Neuronal stem cell (in vitro differentiated cells): ENCODE measurements at regions not wholly inside any gene's neighbourhood (a gene's known extent, or its start where the extent isn't known, plus 50 kb on each side); places are given as distances from the start of the nearest gene placed in this dataset.

ENCODE experiments used
- DNase-seq: peaks from one replicate; pipeline ENCODE4 v3.0.0-alpha.2; 2013; ENCODE audit warnings: low spot score
- H2AFZ ChIP-seq: one replicate; pipeline ENCODE4 v1.6.1; 2013; ENCODE audit warnings: mild to moderate bottlenecking, low read length, inconsistent platforms
- H2AK5ac ChIP-seq: 2 replicates; pipeline ENCODE4 v1.6.1; 2013; ENCODE audit warnings: low read depth, mild to moderate bottlenecking, inconsistent platforms, low read length, moderate library complexity, mixed read lengths
- H2BK120ac ChIP-seq: 2 replicates; pipeline ENCODE4 v1.6.1; 2013; ENCODE audit warnings: low read depth, mild to moderate bottlenecking, inconsistent platforms, low read length, moderate library complexity, mixed read lengths
- H2BK12ac ChIP-seq: one replicate; pipeline ENCODE4 v1.6.1; 2013; ENCODE audit warnings: low read length, inconsistent platforms
- H2BK15ac ChIP-seq: 2 replicates; pipeline ENCODE4 v1.6.1; 2013; ENCODE audit warnings: mild to moderate bottlenecking, low read length, inconsistent platforms, mixed read lengths
- H2BK5ac ChIP-seq: one replicate; pipeline ENCODE4 v1.6.1; 2013; ENCODE audit warnings: inconsistent platforms, mild to moderate bottlenecking, low read length, moderate library complexity
- H3K14ac ChIP-seq: one replicate; pipeline ENCODE4 v1.6.1; 2013; ENCODE audit warnings: low read length, inconsistent platforms
- H3K18ac ChIP-seq: 2 replicates; pipeline ENCODE4 v1.6.1; 2013; ENCODE audit warnings: low read length, inconsistent platforms
- H3K23ac ChIP-seq: 2 replicates; pipeline ENCODE4 v1.6.1; 2013; ENCODE audit warnings: low read depth, mild to moderate bottlenecking, mixed read lengths, low read length, inconsistent platforms; ENCODE audit not compliant: poor library complexity
- H3K27ac ChIP-seq: replicated peaks from 3 replicates; pipeline ENCODE4 v1.5.1; 2013; ENCODE audit warnings: low read length, inconsistent platforms
- H3K27me3 ChIP-seq, 3 experiments: 2 replicates each; pipeline ENCODE4 v1.6.1; 2013; ENCODE audit warnings: low read length in 3 of 3, mild to moderate bottlenecking in 2 of 3, inconsistent platforms in 1 of 3, low read depth in 1 of 3, mixed read lengths in 1 of 3, moderate library complexity in 1 of 3; ENCODE audit not compliant: control insufficient read depth in 3 of 3, insufficient read depth in 3 of 3
- H3K36me3 ChIP-seq, 2 donors: replicated peaks in 1 of 2; 2 replicates each; pipeline ENCODE4 v1.6.1; 2013; ENCODE audit warnings: low read length in 2 of 2; ENCODE audit not compliant: control insufficient read depth in 2 of 2, insufficient read depth in 2 of 2
- H3K4ac ChIP-seq: 2 replicates; pipeline ENCODE4 v1.6.1; 2013; ENCODE audit warnings: inconsistent platforms, mild to moderate bottlenecking, low read length, moderate library complexity
- H3K4me1 ChIP-seq, 2 donors: 1 replicate in 1 of 2; 2 replicates in 1 of 2; pipeline ENCODE4 v1.6.1; 2013; ENCODE audit warnings: low read length in 2 of 2, low read depth in 1 of 2; ENCODE audit not compliant: control insufficient read depth in 2 of 2, insufficient read depth in 1 of 2
- H3K4me2 ChIP-seq: one replicate; pipeline ENCODE4 v1.6.1; 2013; ENCODE audit warnings: mild to moderate bottlenecking, low read length, inconsistent platforms; ENCODE audit not compliant: insufficient read depth, poor library complexity, severe bottlenecking
- H3K4me3 ChIP-seq, 2 donors: 2 replicates each; pipeline ENCODE4 v1.5.1; 2013; ENCODE audit warnings: low read length in 2 of 2, mild to moderate bottlenecking in 2 of 2, inconsistent platforms in 1 of 2, moderate library complexity in 1 of 2
- H3K79me1 ChIP-seq: one replicate; pipeline ENCODE4 v1.6.1; 2013; ENCODE audit warnings: low read depth, mild to moderate bottlenecking, inconsistent platforms, low read length, moderate library complexity
- H3K9ac ChIP-seq: one replicate; pipeline ENCODE4 v1.6.1; 2013; ENCODE audit warnings: mild to moderate bottlenecking, low read depth, low read length, inconsistent platforms; ENCODE audit not compliant: poor library complexity
- H3K9me3 ChIP-seq, 2 donors: replicated peaks in 1 of 2; 2 replicates each; pipeline versions ENCODE3 to v1.6.1; 2013; ENCODE audit warnings: low read length in 2 of 2, mild to moderate bottlenecking in 2 of 2, inconsistent platforms in 1 of 2, low read depth in 1 of 2, mixed read lengths in 1 of 2, moderate library complexity in 1 of 2; ENCODE audit not compliant: control insufficient read depth in 2 of 2, insufficient read depth in 1 of 2
- H4K8ac ChIP-seq: one replicate; pipeline ENCODE4 v1.6.1; 2013; ENCODE audit warnings: low read depth, mild to moderate bottlenecking, inconsistent platforms, low read length, moderate library complexity
- H4K91ac ChIP-seq: one replicate; pipeline ENCODE4 v1.6.1; 2013; ENCODE audit warnings: low read length, low read depth, mild to moderate bottlenecking, inconsistent platforms; ENCODE audit not compliant: poor library complexity
- WGBS, 2 donors: extraction: QIAGEN DNeasy Blood & Tissue Kit; methylation state at CpG; one replicate each; pipeline ENCODE4 v1.1.7; 2013; ENCODE audit warnings: missing lambda C conversion rate in 2 of 2, mixed read lengths in 1 of 2; ENCODE audit not compliant: insufficient read length in 2 of 2, insufficient replicate concordance in 1 of 2; ENCODE audit errors: extremely low coverage in 2 of 2; 5-methylcytosine and 5-hydroxymethylcytosine counted together

DNA sequence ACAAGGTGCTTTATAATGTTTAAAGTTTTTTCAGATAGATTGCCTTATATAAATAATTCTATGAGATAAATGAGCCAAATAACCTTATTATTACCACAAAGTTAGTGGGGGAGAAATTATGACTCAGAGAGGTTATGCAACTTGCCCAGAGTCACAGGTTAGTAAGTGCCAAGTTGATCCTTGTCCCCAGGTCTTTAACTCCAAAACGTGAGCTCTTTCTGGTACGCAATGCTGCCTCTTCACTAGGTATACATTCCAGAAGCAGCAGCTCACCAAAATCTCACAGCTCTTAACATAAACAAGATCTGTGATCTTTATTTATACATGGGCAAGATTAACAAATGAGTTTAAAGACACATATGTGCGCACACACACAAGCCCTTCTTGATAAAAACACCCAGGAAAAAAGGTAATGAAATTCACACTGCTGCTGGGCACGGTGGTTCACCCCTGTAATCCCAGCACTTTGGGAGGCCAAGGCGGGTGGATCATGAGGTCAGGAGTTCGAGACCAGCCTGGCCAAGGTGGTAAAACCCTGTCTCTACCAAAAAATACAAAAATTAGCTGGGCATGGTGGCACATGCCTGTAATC, 59.8 kb upstream of the NR2F2 start:
- Histone ChIP-seq H2BK12ac (no peak overlapping the region), H3K4ac (no peak overlapping the region), H4K8ac (no peak overlapping the region), H2BK120ac (no peak overlapping the region), H3K27ac (no peak overlapping the region), H3K18ac (no peak overlapping the region), H3K14ac (no peak overlapping the region), H3K4me1 (peaks cover 2 to 5% of the 10 kb centered on the region in 2 donors), H3K9me3 (peaks cover 0 to 5% of the 10 kb centered on the region in 2 donors), H3K36me3 (peaks cover 2 to 50% of the 10 kb centered on the region in 2 donors), H2AFZ (no peak overlapping the region), H3K9ac (no peak overlapping the region), H3K4me2 (no peak overlapping the region), H4K91ac (no peak overlapping the region), H3K23ac (no peak overlapping the region), H3K4me3 (no peak overlapping the region), H3K27me3 (no peaks in the 10 kb centered on the region), H3K79me1 (no peaks in the 10 kb centered on the region), H2BK5ac (no peak overlapping the region), H2BK15ac (no peak overlapping the region), H2AK5ac (no peak overlapping the region)
- no peak for DNase-seq
- WGBS, 2 donors = no CpG with 5 or more reads among the region's 6 CpGs

DNA sequence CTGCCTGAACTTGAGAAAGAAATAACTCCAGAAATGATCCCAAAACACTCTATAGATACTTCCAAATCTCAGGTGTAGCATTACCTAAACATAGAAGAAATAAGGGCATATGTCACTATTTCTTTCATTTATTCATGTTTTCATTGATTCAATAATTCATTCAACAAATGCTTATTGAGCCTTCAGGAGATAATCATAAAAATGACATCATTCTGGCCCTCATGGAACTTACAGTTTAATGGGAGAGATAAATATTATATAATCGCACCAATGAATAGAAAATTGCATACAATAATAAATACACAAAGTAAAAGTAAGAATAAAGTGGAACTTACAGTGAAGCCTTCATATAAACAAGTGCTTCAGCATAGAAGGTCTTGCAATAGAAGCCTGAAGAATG, 58.1 kb upstream of the NR2F2 start:
- Histone ChIP-seq H2BK5ac (no peak overlapping the region), H3K9ac (no peak overlapping the region), H3K9me3 (peaks cover 0 to 5% of the 10 kb centered on the region in 2 donors), H3K4me2 (no peak overlapping the region), H2BK15ac (no peak overlapping the region), H3K79me1 (no peaks in the 10 kb centered on the region), H3K14ac (no peak overlapping the region), H3K4me3 (no peak overlapping the region), H3K36me3 (peaks cover 4 to 60% of the 10 kb centered on the region in 2 donors), H2BK12ac (no peak overlapping the region), H3K4me1 (peaks cover 0 to 5% of the 10 kb centered on the region in 2 donors), H3K4ac (no peak overlapping the region), H3K27ac (no peak overlapping the region), H2AK5ac (no peak overlapping the region), H3K18ac (no peak overlapping the region), H4K8ac (no peak overlapping the region), H2AFZ (no peak overlapping the region), H3K27me3 (no peaks in the 10 kb centered on the region), H4K91ac (no peak overlapping the region), H2BK120ac (no peak overlapping the region), H3K23ac (no peak overlapping the region)
- no CpG with 5 or more reads among the region's 1 CpG for WGBS, 2 donors
- no peak for DNase-seq

DNA sequence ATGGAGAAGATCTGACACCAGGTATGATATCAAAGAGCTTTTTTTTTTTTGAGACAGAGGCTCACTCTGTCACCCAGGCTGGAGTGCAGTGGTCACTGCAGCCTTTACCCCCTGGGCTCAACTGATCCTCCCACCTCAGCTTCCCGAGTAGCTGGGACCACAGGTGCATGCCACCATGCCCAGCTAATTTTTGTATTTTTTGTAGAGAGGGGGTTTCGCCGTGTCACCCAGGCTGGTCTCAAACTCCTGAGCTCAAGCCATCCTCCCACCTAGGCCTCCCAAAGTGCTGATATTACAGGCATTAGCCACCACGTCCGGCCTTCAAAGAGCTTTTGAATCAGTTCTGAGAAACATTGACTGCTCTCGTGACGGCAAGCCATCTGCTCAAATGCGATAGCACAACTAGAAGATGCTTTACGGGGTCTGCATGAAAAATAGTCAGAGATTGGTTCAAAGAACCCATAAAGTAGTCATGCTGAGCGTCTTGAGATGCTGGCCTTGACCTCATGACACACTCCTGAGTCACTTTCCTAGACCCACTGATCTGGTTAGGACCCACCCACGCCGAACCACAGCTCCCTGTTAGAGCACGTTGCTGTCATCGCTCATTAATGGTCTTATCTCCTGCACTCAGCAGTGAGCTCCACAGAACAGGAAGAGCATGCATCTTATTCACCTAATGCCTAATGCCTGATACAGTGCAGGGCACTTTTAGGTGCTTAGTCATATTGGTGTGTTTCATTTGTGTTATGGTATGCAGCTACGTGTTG, 57.0 kb upstream of the NR2F2 start:
- Histone ChIP-seq H3K14ac (no peak overlapping the region), H3K23ac (no peak overlapping the region), H3K4me2 (no peak overlapping the region), H3K4me1 (peaks cover 0 to 4% of the 10 kb centered on the region in 2 donors), H3K36me3 (peaks cover 6 to 56% of the 10 kb centered on the region in 2 donors), H3K9ac (no peak overlapping the region), H2BK5ac (no peak overlapping the region), H3K9me3 (peaks cover 0 to 5% of the 10 kb centered on the region in 2 donors), H2BK120ac (no peak overlapping the region), H3K27ac (no peak overlapping the region), H3K4ac (no peak overlapping the region), H2AK5ac (no peak overlapping the region), H2BK12ac (no peak overlapping the region), H3K27me3 (no peaks in the 10 kb centered on the region), H3K4me3 (no peak overlapping the region), H3K79me1 (no peaks in the 10 kb centered on the region), H3K18ac (no peak overlapping the region), H2BK15ac (no peak overlapping the region), H2AFZ (no peak overlapping the region), H4K8ac (no peak overlapping the region), H4K91ac (no peak overlapping the region)
- no CpG with 5 or more reads among the region's 15 CpGs for WGBS, 2 donors
- DNase-seq = no peak

DNA sequence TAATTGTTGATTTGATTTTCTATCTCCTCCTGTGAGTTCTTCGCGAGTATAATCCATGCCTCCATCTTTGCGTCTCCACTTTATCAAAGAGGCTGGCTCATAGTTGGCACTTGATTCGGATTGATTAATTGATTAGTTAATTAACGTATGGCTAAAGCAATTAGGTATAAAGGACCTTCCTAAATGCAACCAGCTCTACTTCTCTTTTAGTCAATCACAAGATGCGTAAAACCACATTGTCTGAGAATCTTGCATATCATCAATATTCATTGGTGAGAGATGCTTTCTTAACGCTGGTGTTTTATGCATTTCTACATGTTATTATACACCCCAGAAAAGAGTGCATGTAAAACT, 56.4 kb upstream of the NR2F2 start:
- Histone ChIP-seq H3K9me3 (peaks cover 0 to 5% of the 10 kb centered on the region in 2 donors), H2BK12ac (no peak overlapping the region), H3K36me3 (peaks cover 6 to 51% of the 10 kb centered on the region in 2 donors), H3K4me2 (no peak overlapping the region), H3K18ac (no peak overlapping the region), H2BK5ac (no peak overlapping the region), H3K4me3 (no peak overlapping the region), H2BK15ac (no peak overlapping the region), H3K27ac (no peak overlapping the region), H3K9ac (no peak overlapping the region), H2AK5ac (no peak overlapping the region), H2AFZ (no peak overlapping the region), H3K27me3 (no peaks in the 10 kb centered on the region), H3K79me1 (no peaks in the 10 kb centered on the region), H3K23ac (no peak overlapping the region), H3K4ac (no peak overlapping the region), H3K4me1 (peaks cover 0 to 2% of the 10 kb centered on the region in 2 donors), H2BK120ac (no peak overlapping the region), H4K8ac (no peak overlapping the region), H4K91ac (no peak overlapping the region), H3K14ac (no peak overlapping the region)
- no CpG with 5 or more reads among the region's 7 CpGs for WGBS, 2 donors
- no peak for DNase-seq
